Endothelial cell of umbilical vein (primary cell): ENCODE measurements at regions not wholly inside any gene's neighbourhood (a gene's known extent, or its start where the extent isn't known, plus 50 kb on each side); places are given as distances from the start of the nearest gene placed in this dataset.

ENCODE experiments used
- BruUV-seq: library from RNA; stranded (reverse); fragments of 400-500 nt; replicated peaks from 2 replicates; lab custom pipeline; 2021; lab: Mats Ljungman, UMichigan
- CTCF ChIA-PET: fragments of 300-600, 350-600 bp; sonication (Branson Sonifier 250); formaldehyde crosslinking; loops from one replicate; lab custom pipeline; 2021; ENCODE audit warnings: antibody characterized with exemption, inconsistent platforms; lab: Charles Lee
- POLR2A ChIA-PET: fragments of 300-600, 350-600 bp; sonication (Branson Sonifier 250); formaldehyde crosslinking; loops from one replicate; lab custom pipeline; 2021; ENCODE audit warnings: antibody characterized with exemption, inconsistent platforms; lab: Charles Lee
- DNase-seq: peaks from one replicate; pipeline ENCODE4 v3.0.0-alpha.2; 2011; ENCODE audit warnings: low read depth, low spot score
- FAIRE-seq: peaks from 2 replicates; lab custom pipeline; 2011; peaks lifted over from hg19 to GRCh38; lab: Jason Lieb, UNC
- H2AFZ ChIP-seq: 2 replicates; pipeline ENCODE4 v1.6.0; 2012; ENCODE audit warnings: low read depth, low read length, control low read depth, inconsistent platforms
- H3K27ac ChIP-seq: 2 replicates; pipeline ENCODE4 v1.5.1; 2011; ENCODE audit warnings: low read depth, mild to moderate bottlenecking, control low read depth, low read length, moderate library complexity; ENCODE audit not compliant: insufficient read depth
- H3K27me3 ChIP-seq, 2 experiments: 2 replicates each; pipeline versions ENCODE4 v1.6.0 to v1.6.1; 2011; ENCODE audit warnings: low read length in 2 of 2, mixed read lengths in 1 of 2; ENCODE audit not compliant: control insufficient read depth in 2 of 2, insufficient read depth in 2 of 2
- H3K36me3 ChIP-seq, 2 experiments: 2 replicates in 1 of 2; 3 replicates in 1 of 2; pipeline ENCODE4 v1.5.1; 2011; ENCODE audit warnings: low read length in 2 of 2, mild to moderate bottlenecking in 1 of 2, moderate library complexity in 1 of 2; ENCODE audit not compliant: control insufficient read depth in 2 of 2, insufficient read depth in 2 of 2; ENCODE audit errors: extremely low read depth in 1 of 2
- H3K4me1 ChIP-seq: 3 replicates; pipeline ENCODE4 v1.5.1; 2011; ENCODE audit warnings: mild to moderate bottlenecking, low read length; ENCODE audit not compliant: control insufficient read depth, insufficient read depth; ENCODE audit errors: extremely low read depth
- H3K4me2 ChIP-seq: 2 replicates; pipeline ENCODE4 v1.6.1; 2011; ENCODE audit warnings: low read length, control low read depth, mixed read lengths; ENCODE audit not compliant: insufficient read depth
- H3K4me3 ChIP-seq, 3 experiments: fragments of 200-600 bp in 1 of 3; sonication (generic), shearing (Covaris generic) in 1 of 3; replicated peaks in 1 of 3; 2 replicates each; pipeline ENCODE4 v1.5.1; 2011 to 2016; ENCODE audit warnings: control low read depth in 3 of 3, low read length in 3 of 3, mild to moderate bottlenecking in 2 of 3, inconsistent platforms in 1 of 3, low read depth in 1 of 3, moderate library complexity in 1 of 3; ENCODE audit not compliant: insufficient read depth in 1 of 3
- H3K79me2 ChIP-seq: 2 replicates; pipeline ENCODE4 v1.6.0; 2012; ENCODE audit warnings: low read length, inconsistent platforms; ENCODE audit not compliant: control insufficient read depth, insufficient read depth
- H3K9ac ChIP-seq: replicated peaks from 2 replicates; pipeline ENCODE3; 2011; ENCODE audit warnings: low read length, control low read depth; ENCODE audit not compliant: insufficient read depth; ENCODE audit errors: extremely low read depth
- H3K9me1 ChIP-seq: replicated peaks from 3 replicates; pipeline ENCODE4 v1.6.0; 2011; ENCODE audit warnings: mild to moderate bottlenecking, low read length; ENCODE audit not compliant: control insufficient read depth, insufficient read depth; ENCODE audit errors: extremely low read depth
- H3K9me3 ChIP-seq: replicated peaks from 2 replicates; pipeline ENCODE4 v1.5.1; 2012; ENCODE audit warnings: low read length, inconsistent platforms; ENCODE audit not compliant: control insufficient read depth, insufficient read depth
- H4K20me1 ChIP-seq: replicated peaks from 2 replicates; pipeline ENCODE3; 2011; ENCODE audit warnings: mild to moderate bottlenecking, low read length; ENCODE audit not compliant: control insufficient read depth, insufficient read depth; ENCODE audit errors: extremely low read depth
- EZH2 ChIP-seq: IDR thresholded peaks from 2 replicates; pipeline ENCODE4 v1.6.1; 2012; ENCODE audit warnings: borderline replicate concordance, low read depth, mild to moderate bottlenecking, moderate library complexity, low read length, inconsistent platforms; ENCODE audit not compliant: severe bottlenecking
- FOS ChIP-seq: IDR thresholded peaks from 2 replicates; pipeline ENCODE4 v1.6.1; 2011; ENCODE audit warnings: mild to moderate bottlenecking, low read length, moderate library complexity, borderline replicate concordance; ENCODE audit not compliant: insufficient read depth
- GATA2 ChIP-seq: IDR thresholded peaks from 2 replicates; pipeline ENCODE4 v1.7.0; 2011; ENCODE audit warnings: low read depth, mild to moderate bottlenecking, moderate library complexity, mixed read lengths, low read length; ENCODE audit not compliant: insufficient read length, insufficient read depth
- JUN ChIP-seq: IDR thresholded peaks from 2 replicates; pipeline ENCODE4 v1.6.1; 2011; ENCODE audit warnings: borderline replicate concordance, low read depth; ENCODE audit not compliant: insufficient read length, insufficient read depth
- MYC ChIP-seq: IDR thresholded peaks from one replicate; pipeline ENCODE4 v1.6.1; 2011; ENCODE audit warnings: mild to moderate bottlenecking, low read depth, low read length
- POLR2A ChIP-seq: IDR thresholded peaks from 2 replicates; pipeline ENCODE4 v1.6.1; 2012; ENCODE audit warnings: low read depth, mild to moderate bottlenecking, control low read depth, low read length
- POLR2AphosphoS5 ChIP-seq: IDR thresholded peaks from 2 replicates; pipeline ENCODE4 v1.6.1; 2012; ENCODE audit warnings: low read depth, mild to moderate bottlenecking, control low read depth, low read length, moderate library complexity; ENCODE audit not compliant: insufficient read depth
- dilution Hi-C: fragments of 300-500 bp; cut with MboI; formaldehyde crosslinking; loops from one replicate; pipeline ENCODE4 v1.15.0; 2019; ENCODE audit warnings: low sequenced_read_pairs; ENCODE audit not compliant: extremely low pct_ligation_motif_present
- intact Hi-C: fragments of 100-400 bp; cut with micrococcal nuclease; formaldehyde crosslinking; loops from one replicate; pipeline ENCODE4 v1.10.0; 2022
- TF ChIP-seq, protein P1 (sequence below), 2 donors: IDR thresholded peaks; 1 replicate in 1 of 2; 2 replicates in 1 of 2; pipeline ENCODE4 v1.5.1; 2011; ENCODE audit warnings: low read length in 2 of 2, mild to moderate bottlenecking in 2 of 2, moderate library complexity in 2 of 2, control low read depth in 1 of 2, inconsistent platforms in 1 of 2, low read depth in 1 of 2; ENCODE audit not compliant: insufficient read depth in 1 of 2; ENCODE audit errors: extremely low read depth in 1 of 2
- TF ChIP-seq, protein P2 (sequence below): IDR thresholded peaks from 2 replicates; pipeline ENCODE4 v1.6.1; 2011; ENCODE audit not compliant: insufficient read depth, insufficient read length

DNA sequence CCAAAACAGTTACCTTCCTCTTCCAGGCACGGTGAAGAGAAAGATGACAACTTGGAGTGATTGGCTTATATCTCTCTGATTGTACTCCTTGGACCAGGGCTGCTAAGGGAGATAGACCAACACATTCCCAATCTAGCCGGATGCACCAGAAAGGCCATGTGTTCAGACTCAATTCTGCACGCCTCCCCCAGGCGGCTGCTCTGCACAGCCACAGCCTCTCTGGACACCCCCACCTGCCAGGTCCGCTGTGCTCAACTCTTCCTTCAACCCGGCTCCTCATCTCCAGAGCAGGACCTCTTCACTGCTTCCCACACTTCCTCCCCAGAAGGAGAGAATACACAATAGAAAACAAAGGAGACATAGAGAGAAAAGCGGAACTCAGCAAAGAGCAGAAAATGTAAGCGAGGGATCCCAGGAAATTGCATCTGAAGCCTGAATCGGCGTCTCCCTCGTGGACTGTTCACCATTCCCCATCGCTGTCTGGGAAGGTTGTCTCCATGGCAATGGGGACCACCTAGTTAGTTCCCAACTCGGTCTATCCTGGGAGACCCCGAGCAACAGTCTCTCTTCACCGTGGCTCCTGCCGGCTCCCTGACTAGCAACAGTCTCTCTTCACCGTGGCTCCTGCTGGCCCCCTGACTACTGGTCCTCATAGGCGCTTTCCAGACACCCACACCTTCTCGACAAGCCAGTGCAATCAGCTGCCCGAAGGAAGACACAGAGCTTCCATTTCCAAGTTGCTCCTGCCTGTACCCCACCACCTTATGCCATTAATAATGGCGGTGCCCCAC is 361.7 kb upstream of the MYT1L start:
- Histone ChIP-seq H2AFZ (no peak overlapping the region), H3K9me1 (no peaks in the 10 kb centered on the region), H3K4me1 (no peaks in the 10 kb centered on the region), H3K9me3 (peaks cover 2% of the 10 kb centered on the region), H3K27ac (no peak overlapping the region), H3K4me3 (no peak overlapping the region), H4K20me1 (no peaks in the 10 kb centered on the region), H3K36me3 (no peaks in the 10 kb centered on the region), H3K4me2 (no peak overlapping the region), H3K79me2 (no peaks in the 10 kb centered on the region), H3K9ac (no peak overlapping the region), H3K27me3 (no peaks in the 10 kb centered on the region)
- ChIA-PET CTCF (no interaction called here), POLR2A (no interaction called here)
- TF ChIP-seq POLR2AphosphoS5 (no peak), FOS (no peak), JUN (no peak), EZH2 (no peak), MYC (no peak), GATA2 (no peak), POLR2A (no peak)
- TF ChIP-seq, protein P1, sequence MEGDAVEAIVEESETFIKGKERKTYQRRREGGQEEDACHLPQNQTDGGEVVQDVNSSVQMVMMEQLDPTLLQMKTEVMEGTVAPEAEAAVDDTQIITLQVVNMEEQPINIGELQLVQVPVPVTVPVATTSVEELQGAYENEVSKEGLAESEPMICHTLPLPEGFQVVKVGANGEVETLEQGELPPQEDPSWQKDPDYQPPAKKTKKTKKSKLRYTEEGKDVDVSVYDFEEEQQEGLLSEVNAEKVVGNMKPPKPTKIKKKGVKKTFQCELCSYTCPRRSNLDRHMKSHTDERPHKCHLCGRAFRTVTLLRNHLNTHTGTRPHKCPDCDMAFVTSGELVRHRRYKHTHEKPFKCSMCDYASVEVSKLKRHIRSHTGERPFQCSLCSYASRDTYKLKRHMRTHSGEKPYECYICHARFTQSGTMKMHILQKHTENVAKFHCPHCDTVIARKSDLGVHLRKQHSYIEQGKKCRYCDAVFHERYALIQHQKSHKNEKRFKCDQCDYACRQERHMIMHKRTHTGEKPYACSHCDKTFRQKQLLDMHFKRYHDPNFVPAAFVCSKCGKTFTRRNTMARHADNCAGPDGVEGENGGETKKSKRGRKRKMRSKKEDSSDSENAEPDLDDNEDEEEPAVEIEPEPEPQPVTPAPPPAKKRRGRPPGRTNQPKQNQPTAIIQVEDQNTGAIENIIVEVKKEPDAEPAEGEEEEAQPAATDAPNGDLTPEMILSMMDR (IDR thresholded peaks at IDR 0.05; ENCODE audit: extremely low read depth in 1 of 2, insufficient read depth in 1 of 2, low read depth in 1 of 2, low read length in 2 of 2) = no peak
- TF ChIP-seq, protein P2, sequence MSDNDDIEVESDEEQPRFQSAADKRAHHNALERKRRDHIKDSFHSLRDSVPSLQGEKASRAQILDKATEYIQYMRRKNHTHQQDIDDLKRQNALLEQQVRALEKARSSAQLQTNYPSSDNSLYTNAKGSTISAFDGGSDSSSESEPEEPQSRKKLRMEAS = no peak
- BruUV-seq = no TSS peak
- intact Hi-C loops = no loop called here
- FAIRE-seq (no peak), DNase-seq (no peak)
- dilution Hi-C loops = no loop called here
